ENCODE measurements at regions not wholly inside any gene's neighbourhood (a gene's known extent, or its start where the extent isn't known, plus 50 kb on each side); places are given as distances from the start of the nearest gene placed in this dataset.

DNA sequence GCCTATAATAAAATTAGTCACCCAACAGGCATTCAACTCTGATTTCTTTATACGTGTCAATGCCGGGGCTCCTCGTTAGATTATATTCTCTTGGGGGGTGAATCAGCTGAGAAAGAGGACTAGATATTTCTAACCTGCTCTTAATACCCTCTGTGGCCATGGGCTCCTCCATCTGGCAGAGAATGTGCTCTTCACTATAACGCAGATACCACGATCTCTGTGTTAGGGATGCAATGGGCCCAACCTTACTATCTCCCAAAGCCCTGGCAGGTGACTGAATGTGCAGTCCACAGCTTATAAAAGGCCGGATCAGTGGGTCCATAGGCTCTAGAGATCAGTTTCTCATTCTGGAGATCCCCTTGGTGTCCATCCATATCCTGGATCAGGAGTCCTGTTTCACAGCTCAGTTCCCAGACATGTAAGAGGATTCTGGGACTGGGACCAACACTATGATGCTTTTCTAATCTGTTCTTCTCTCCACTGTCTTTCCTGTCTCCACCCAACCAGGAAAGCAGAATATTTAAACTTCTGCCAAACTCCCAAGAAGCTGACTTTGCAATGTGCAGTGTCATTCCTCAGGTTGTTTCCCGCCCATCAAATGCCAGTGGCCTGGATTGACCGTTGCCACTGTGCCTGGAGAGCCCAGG is 71.4 kb upstream of the CELF4 start:
- TF ChIP-seq, protein P1, sequence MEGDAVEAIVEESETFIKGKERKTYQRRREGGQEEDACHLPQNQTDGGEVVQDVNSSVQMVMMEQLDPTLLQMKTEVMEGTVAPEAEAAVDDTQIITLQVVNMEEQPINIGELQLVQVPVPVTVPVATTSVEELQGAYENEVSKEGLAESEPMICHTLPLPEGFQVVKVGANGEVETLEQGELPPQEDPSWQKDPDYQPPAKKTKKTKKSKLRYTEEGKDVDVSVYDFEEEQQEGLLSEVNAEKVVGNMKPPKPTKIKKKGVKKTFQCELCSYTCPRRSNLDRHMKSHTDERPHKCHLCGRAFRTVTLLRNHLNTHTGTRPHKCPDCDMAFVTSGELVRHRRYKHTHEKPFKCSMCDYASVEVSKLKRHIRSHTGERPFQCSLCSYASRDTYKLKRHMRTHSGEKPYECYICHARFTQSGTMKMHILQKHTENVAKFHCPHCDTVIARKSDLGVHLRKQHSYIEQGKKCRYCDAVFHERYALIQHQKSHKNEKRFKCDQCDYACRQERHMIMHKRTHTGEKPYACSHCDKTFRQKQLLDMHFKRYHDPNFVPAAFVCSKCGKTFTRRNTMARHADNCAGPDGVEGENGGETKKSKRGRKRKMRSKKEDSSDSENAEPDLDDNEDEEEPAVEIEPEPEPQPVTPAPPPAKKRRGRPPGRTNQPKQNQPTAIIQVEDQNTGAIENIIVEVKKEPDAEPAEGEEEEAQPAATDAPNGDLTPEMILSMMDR (IDR thresholded peaks at IDR 0.05; ENCODE audit: low read depth, low read length, poor library complexity, severe bottlenecking): no peak
- no peak for TF ChIP-seq EZH2phosphoT487 (IDR thresholded peaks at IDR 0.05; ENCODE audit: borderline replicate concordance, low read length)

All from DOHH2 (cell line).